ENCODE measurements at regions not wholly inside any gene's neighbourhood (a gene's known extent, or its start where the extent isn't known, plus 50 kb on each side); places are given as distances from the start of the nearest gene placed in this dataset.

DNA sequence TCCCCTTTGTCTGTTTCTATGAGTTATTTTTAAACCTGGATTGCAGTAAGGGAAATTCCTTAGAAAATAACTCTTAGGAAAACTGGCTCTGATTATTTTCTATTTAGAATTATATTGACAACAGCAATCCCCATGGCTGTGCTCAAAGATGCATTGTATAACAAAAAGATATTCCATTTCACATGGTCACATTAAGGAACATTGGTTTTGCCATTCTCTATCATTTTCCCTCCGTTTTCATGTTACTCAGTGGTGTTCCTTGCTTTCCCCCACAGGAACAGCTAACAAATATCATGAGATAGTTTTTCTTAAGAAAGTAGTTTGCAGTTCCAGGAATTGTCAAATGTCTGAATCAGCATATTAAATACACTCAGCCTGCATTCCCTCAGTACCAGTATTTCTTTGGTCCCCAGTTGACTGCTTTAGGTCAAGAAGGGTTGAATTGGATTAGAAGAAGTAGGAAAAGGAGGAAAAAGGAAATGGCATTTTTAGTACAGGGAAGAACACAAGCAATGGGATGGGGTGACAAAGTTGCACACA lies 436.7 kb downstream of the TNS3 start:
- no peak for DNase-seq

DNA sequence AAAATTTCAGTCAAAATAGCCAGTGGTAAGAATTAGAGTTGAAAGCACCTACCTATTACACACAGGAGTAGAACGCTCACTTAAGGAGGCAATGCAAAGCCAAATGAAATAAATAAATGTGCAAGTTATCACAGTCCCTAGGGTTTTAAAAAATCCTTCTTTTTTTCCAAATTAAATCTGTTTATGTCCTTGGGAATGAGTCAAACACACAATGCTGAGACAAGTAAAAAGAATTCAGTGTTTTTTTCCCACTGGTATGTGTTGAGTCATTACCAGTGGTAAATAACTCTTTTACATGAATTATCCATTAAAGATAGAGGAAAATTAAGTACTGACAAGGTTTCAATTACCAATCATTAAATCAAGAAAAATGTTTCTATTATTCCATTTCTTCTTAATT lies 438.6 kb downstream of the TNS3 start:
- no peak for DNase-seq

DNA sequence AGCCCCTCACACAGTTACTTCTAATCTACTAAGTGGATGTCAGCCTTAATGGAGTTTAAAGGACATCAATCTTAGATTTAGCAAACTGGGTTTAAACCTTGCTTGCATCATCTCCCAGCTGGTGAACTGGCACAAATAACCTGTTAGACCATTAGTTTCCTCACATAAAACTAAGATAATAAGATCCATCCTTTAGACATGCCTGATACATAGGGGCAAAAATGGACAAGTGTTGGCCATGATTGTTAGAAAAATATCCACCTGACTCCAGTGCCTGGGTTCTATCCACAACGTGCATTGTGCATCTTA lies 439.1 kb downstream of the TNS3 start:
- DNase-seq: no peak

DNA sequence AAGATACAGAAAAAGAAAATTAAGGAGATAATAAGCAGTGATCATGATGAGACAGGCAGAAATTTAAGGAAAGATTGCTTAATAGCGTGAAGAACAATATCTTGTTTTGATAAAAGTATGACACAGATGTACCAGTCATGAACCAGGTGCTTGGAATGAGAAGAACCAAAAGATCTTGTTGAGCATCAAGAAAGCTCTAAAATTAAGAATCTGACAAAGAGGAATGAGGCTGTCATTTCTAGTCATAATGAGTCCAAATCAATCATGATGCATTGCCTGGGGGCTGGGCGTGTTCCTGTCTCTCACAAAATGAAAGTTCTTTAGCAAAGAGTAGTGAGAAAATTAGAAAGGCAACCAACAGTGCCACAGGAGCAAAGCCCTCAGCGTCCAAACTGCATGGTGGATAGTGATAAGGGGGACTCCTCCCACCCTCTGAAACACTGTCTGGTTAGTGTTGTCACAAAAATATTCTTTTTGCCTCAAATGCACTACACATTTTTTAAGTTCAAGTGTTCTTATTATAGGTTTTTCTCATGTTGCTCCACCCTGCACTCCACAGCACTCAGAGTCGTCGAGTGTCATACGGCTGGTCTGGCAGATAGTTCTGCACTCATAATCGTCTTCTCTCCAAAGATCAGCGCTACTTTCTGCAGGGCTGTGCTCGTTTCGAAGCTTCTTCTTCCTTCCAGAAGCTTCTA lies 439.6 kb downstream of the TNS3 start:
- no peak for DNase-seq

DNA sequence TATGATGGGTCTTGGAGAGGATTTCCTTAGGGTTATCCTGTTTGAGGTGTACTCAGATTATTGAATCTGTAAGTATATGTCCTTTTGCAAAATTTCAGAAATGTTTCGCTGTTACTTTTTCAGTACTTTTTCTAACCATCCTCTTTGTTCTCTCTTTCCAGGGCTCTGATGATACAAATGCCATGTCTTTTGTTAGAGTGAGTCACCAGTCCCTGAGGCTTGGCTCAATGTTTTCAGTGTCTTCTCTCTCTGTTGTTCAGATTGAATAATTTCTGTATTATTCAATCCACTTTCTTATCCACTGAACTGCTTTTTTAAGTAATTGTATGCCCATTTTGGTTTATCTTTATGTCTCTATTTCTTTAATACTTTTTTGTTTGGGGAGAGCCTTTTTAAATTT lies 449.4 kb downstream of the TNS3 start:
- no peak for DNase-seq

DNA sequence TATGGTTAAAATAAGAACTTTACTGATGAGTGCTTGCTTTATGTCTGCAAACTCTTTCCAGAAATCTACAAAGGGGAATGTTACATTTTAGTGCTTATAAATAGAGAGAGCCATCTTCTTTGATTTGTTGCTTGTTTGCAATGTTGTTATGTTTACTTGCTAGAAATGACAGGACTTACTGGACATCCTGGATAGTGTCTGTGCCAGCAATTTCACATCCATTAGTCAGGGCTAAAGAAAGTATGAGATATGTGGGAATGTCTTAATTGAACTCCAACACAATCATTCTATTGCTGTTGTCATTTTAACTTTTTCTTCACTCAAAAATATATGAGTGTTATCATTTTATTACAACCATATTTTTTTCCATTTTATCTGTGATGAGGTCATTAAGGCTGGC lies 453.2 kb downstream of the TNS3 start:
- no peak for DNase-seq

DNA sequence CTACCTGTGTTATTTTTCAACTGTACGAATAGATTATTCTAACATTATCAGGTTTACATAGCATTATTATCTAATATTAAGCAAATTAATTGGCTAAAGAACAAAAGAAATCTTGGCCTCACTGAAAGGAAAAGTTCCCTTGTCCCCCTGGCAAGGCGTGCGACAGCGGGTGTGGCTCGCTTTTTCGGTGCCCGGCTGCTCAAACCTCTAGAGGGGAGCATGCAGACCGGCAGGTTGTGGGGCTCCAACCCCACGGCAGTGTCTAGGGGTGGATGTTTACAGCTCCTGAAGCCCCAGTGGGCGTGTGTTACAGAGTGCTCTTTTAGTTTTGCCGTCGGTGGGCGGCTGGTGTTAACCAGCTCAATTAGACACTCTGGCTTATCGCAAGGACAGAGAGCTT lies 456.4 kb downstream of the TNS3 start:
- DNase-seq: no peak

DNA sequence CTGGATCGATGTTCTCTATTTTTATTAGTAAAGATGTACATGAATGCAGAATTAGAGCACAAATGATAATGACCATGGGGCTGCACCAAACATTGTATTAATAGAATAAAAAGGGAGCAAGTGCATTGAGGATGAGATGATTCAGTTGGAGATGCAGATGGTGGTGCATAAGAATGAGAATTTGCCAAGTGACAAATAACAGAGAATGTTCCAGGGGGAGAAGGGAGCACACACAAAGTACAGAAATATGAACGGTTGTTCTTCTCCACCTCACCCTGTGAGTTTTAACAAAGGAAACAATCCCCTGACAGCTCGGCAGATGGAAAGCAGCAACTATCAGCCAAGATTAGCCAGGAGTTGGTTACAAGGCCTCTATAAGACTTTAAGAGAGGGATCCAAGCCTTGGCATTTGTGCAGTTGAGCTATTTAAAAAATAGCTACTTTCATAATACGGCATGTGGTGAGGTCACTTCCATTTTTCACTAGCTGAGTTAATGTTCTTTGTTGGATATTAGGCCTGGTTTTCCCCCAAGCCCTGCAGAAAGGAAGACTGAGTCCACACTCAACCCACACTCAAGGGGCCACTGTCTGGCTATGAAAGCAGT lies 462.5 kb downstream of the TNS3 start:
- no peak for DNase-seq

DNA sequence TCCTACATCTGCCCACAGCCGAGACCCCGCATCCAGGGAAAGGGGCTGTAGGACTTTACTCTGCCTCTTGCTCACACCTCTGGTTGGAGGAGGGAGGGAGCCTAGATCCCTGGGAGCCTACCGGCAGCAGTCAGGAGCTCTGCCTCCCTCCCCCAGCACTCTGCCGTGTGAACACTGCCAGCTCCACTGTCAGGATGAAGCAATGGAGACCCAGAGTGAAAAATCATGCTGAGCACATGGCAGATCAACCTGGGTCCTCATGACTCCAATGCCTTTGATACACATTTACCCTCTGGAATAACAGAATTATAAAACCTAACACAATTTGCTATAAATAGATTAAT lies 477.7 kb downstream of the TNS3 start:
- DNase-seq: no peak

DNA sequence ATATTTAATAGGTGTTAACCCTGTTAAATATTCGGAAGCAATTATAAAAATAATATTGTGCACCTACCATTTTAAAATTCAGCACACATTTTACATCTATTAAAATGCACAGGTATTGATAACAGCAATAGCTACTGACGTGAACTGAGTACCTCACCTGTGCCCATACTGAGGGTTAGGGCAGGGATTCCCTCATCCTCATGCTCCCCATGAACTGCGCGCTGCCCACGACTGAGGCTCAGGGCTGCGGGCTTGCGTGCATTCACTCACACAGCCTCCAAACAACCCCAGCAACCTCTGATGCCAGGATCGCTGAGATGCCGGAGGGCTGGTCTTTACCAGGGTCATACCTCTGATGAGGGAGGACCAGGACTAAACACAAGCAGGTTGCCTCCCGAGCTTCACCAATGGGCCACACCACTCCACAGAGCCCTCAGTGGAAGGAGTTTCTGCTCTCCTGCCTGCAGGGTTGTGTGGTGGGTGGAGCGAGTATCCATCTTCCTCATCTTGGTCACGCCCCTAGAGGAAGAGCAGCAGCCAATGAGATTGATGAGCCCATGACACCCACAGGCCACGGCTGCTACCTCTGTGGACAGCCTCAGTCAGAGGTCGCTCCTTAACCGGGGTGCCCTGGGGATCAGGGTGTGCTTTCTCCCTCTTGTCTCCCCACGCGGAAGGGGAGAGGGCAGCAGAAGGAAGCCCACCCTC lies 478.3 kb downstream of the TNS3 start:
- DNase-seq: no peak

DNA sequence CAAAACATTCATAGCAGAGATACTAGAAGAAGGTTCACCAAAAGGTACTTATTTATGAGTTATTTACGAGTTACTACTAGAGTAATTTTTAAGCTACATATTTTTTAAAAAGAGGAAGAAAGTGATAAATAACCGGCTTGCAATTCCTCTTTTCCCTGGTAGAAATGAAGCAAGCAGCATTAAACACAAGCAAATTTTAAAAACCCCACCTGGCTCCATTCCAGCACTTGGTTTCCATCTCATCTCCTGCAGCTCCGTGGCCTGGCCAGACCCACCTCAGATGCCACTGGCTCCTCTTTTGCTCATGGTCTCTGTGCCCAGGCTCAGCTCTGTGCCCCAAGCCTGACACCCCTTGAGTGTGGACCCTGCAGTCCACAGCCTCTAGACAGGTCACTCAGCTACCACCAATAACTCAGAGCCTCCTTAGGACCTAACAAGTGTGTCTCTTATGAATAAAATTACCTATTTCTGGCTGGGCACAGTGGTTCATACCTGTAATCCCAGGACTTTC lies 479.5 kb downstream of the TNS3 start:
- no peak for DNase-seq

DNA sequence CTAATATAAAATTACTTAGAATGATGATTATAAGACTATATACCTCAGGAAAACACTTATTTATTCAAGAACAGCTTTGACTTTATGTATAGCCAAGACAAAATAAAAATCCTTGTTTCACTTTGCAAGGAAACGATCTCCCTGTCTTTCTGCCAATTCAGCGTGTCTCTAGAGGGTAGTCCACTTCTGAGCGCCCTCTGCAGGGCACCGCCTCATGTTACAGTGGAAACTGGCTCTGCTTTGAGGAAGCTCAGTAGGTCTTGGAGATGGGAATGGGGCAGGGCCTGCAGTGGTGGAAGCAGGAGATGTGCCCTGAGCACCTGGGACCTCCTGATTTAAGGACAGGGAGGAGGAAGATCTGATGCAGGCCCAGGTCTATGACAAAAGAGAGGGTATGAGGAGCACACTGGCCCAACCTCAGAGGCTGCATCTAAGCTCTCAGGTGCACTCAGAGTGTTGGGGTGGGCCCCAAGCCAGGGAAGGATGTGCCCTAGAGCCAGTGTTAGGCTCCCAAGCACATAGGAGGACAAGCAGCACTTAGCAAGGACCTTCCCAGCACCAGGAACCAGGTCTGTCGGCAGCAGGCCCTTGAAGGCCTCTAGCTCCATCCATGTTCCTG lies 481.0 kb downstream of the TNS3 start:
- DNase-seq: peak in 1 of 2 experiments; percentile 18

DNA sequence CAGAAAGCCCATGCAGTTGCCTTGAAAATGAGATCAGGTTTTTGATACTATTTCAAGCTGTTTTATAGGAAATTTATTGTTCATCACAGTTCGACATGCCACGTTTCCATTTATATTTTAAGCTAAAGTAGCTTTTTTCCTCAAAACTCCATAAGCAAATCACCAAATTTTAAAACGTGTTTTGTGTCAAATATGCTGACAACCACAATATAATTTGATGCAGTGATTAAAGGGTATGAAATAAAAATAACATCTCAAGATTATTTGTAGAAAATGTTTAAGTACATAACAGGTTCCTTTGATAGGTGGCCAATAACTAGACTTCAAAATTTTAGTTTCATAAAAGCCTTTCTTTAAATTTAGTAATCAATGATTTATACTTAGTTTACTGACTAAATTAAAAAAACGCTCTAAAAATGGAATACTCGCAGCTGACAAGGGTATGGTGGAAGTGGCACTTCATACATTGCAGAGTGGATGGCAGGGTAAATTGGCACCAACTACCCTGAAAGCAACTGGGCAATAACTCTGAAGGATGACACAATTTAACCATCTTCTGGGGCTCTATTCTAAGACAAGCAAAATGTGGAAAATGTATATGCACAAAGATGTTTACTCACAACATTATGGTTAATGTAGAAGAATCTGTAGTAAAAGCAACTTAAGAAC lies 481.6 kb downstream of the TNS3 start:
- DNase-seq: no peak

DNA sequence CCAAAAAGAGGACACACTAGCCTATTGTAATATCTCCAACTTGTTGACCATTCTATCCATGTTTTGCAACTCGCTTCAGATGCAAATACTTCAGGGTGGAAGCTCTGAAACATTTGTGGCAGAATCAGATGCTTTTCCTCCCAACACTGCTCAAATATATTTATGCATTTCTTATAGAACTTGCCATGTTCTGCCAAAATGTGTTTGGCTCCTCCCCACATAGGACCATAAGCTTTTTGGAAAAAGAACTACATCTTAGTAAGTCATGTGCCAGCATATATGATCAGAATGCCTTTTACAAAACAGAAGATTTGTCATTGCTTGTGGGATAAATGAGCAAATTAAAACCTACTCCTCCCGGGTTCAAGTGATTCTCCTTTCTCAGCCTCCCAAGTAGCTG lies 484.5 kb downstream of the TNS3 start:
- no peak for DNase-seq

DNA sequence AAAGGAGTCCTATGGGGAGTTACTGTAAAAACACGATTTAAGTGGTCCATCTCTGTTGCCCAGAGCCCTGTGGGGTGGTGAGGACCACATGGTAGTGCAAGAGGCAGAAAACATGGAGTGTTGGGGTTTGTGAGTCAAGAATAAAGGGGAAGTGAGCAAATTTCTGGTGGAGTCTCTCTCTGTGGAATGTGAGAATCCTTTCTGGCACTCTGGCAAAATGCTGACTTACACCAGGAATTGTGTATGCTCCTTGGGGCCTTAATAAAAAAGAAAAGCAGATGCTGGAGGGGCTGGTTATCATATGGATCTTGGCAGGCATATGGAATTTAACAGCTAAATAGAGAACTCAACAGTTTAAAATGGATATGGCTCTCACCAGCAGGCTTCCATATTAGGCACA lies 486.0 kb downstream of the TNS3 start:
- DNase-seq: no peak

DNA sequence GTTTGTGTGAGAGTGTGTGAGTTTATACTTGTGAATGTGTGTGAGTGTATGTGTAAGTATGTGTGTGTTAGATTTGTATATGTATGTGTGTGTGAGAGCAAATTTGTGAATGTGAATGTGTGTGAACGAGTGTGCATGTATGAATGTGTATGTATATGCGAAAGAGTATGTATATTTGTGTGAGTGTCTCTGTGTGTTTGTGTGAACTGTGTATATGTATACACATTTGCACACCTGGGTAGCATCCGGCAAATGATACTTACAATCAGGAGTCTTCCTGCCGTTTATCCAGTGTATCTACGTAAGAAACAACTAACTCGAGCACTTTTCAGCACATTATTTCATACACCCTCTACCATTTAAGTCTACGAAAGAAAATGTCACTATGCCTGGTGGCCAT lies 487.4 kb downstream of the TNS3 start:
- DNase-seq: no peak

DNA sequence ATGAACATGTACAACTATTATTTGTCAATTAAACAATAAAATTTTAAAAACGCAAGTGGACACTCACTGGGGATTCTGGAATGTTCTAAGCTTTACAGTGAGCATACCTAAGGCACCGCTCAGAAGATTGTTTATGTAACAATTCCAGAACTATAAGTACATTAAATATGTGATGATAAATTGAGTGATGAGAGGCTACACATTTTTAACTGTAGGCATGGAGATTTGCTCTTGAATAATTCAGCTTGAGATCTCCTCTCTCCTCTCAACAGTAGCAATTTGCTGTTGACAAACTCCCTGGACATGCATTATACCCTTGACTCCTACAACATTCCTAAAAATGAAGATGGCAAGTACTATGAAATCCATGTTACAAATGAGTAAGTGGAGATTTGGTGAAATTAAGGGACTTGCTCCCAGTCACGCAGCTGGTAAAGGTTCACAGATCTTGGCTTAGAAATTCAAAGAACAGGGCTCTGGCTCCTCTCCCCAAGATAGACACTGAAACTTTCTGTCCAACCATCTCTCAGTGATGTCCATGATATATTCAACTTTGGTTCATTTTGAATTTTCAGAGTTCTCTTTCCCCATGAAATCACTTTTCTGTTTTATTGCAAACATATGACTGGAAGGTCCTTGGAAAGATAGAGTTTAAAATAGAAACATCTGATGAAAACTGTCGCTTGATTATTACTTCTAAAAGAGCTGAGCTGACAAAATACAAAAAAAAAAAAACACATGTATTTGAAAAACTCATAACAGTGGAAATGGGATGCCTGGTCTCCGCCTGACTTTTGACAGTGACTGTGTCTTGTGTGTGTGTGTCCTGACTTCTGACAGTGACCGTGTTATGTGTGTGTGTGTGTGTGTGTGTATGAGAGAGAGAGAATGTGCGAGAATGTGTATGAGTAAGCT lies 488.3 kb downstream of the TNS3 start:
- no peak for DNase-seq

DNA sequence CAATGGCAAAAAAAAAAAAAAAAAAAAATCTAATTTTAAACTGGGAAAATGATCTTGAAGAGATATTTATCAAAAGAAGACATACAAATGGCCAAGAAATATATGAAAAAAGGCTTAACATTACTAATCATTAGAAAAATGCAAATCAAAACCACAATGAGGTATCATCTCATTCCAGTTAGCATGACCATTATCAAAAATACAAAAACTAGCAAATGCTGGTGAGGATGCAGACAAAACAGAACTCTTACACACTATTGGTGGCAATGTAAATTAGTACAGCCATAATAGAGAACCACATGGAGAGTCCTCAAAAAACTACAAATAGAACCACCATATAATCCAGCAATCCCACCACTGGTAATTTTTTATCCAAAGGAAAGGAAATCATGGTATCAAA lies 489.6 kb downstream of the TNS3 start:
- no peak for DNase-seq

DNA sequence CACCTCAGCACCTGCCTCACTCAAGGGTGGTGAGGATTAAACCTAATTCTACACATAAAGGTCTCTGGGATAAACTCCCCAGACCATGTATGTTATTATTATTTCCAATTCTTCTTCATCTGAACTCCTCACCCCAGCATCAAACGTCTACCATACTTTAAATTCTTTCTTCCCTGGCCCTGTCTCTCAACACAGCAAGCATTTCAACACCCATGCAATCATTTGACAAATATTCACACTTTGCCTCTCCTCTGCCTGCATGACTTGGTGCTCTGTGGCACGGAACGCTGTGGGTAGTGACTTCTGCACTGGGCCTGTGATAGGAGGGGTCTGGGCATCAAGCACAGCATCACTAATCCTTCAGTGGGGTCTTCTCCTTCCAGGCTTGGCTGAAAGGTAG lies 490.8 kb downstream of the TNS3 start:
- no peak for DNase-seq

DNA sequence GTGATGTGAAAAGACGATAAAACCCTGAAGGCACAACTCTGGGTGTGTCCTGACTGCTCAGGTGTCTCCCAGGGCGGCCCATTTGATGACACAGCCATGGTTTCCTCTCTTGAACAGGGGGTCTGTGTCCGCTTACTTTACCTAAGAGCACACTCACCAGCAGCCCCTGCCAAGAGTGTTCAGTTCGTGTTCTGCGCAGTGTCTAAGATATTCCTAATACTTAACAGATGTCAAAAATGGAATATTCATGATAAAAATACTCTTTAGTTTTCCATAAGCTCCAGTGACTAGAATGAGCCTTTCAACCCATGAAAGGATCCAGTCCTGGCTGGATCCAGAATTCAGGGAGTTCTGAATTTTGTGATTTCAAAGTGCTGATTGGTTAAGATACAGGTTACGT lies 492.4 kb downstream of the TNS3 start:
- DNase-seq: no peak

DNA sequence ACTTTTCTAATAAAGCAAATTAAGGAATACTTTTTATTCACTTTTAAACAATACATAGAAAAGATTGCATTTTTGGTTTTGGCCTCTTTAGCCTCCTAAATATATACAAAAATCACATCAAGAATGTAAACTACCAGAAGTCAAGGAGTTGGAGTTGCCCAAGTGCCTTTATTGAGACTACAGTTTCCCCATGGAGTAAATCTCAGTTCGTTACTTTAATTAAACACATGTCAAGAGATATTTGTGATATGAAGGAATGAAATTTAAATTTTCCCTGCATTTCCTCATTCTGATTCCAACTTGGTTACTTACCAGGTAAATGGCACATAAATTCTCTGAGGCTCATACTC lies 492.9 kb downstream of the TNS3 start:
- DNase-seq: no peak
